WTC11 (cell line): ENCODE measurements at regions not wholly inside any gene's neighbourhood (a gene's known extent, or its start where the extent isn't known, plus 50 kb on each side); places are given as distances from the start of the nearest gene placed in this dataset.

Experiments used
- ATAC-seq: fragments of 200-7000 bp; cut with Tn5 transposase; 2 replicates; pipeline ENCODE4 v1.10.0; 2021; ENCODE audit warnings: mild to moderate bottlenecking, moderate library complexity
- CTCF ChIA-PET: fragments of 300-600 bp; sonication (Branson Sonifier 250); formaldehyde crosslinking; loops from one replicate; lab custom pipeline; 2021; ENCODE audit warnings: antibody characterized with exemption; lab: Charles Lee
- POLR2A ChIA-PET: fragments of 350-600 bp; sonication (Branson Sonifier 250); formaldehyde crosslinking; loops from one replicate; lab custom pipeline; 2021; ENCODE audit warnings: antibody characterized with exemption; lab: Charles Lee
- DNase-seq: peaks from one replicate; pipeline ENCODE4 v3.0.0; 2021; ENCODE audit warnings: low spot score
- H3K27ac Mint-ChIP-seq: 2 replicates; pipeline ENCODE4 v1.8.0; 2021; ENCODE audit warnings: mixed read lengths
- H3K27me3 Mint-ChIP-seq: 2 replicates; pipeline ENCODE4 v1.8.0; 2021; ENCODE audit warnings: low read depth, mild to moderate bottlenecking, moderate library complexity, mixed read lengths
- H3K36me3 Mint-ChIP-seq: 2 replicates; pipeline ENCODE4 v1.8.0; 2021; ENCODE audit warnings: mixed read lengths
- H3K4me1 Mint-ChIP-seq: 2 replicates; pipeline ENCODE4 v1.8.0; 2022; ENCODE audit warnings: mixed read lengths
- H3K4me3 Mint-ChIP-seq: 2 replicates; pipeline ENCODE4 v1.8.0; 2021; ENCODE audit warnings: mild to moderate bottlenecking, moderate library complexity, mixed read lengths
- H3K9me3 Mint-ChIP-seq: 2 replicates; pipeline ENCODE4 v1.8.0; 2021; ENCODE audit warnings: mixed read lengths
- CTCF ChIP-seq: fragments of 200-600 bp; IDR thresholded peaks from 2 replicates; pipeline ENCODE4 v1.8.0; 2022; ENCODE audit warnings: antibody characterized with exemption
- GRHL2 ChIP-seq: fragments of 250-450 bp; sonication (Bioruptor Pico); IDR thresholded peaks from 2 replicates; pipeline ENCODE4 v1.8.0; 2022; ENCODE audit warnings: mild to moderate bottlenecking, moderate library complexity; ENCODE audit not compliant: insufficient replicate concordance, severe bottlenecking
- HMGXB4 ChIP-seq: sonication (generic); formaldehyde crosslinking; IDR thresholded peaks from 2 replicates; pipeline ENCODE4 v1.8.1; 2023; ENCODE audit warnings: mild to moderate bottlenecking, moderate library complexity, missing genetic modification reagents
- NR2C2 ChIP-seq: sonication (generic); formaldehyde crosslinking; IDR thresholded peaks from 2 replicates; pipeline ENCODE4 v1.8.0; 2022; ENCODE audit warnings: mild to moderate bottlenecking, missing genetic modification reagents
- NR3C1 ChIP-seq: sonication (generic); formaldehyde crosslinking; conservative IDR thresholded peaks from 2 replicates; pipeline ENCODE4 v1.8.1; 2023; ENCODE audit warnings: low read depth, mild to moderate bottlenecking, missing genetic modification reagents
- PRDM15 ChIP-seq: sonication (generic); formaldehyde crosslinking; IDR thresholded peaks from 2 replicates; pipeline ENCODE4 v1.8.0; 2022; ENCODE audit warnings: missing genetic modification reagents
- RORB ChIP-seq: fragments of 250-450 bp; sonication (Bioruptor Pico); IDR thresholded peaks from 2 replicates; pipeline ENCODE4 v1.9.0; 2021; ENCODE audit warnings: mild to moderate bottlenecking
- SMAD4 ChIP-seq: sonication (generic); formaldehyde crosslinking; IDR thresholded peaks from 2 replicates; pipeline ENCODE4 v1.8.0; 2022; ENCODE audit warnings: mild to moderate bottlenecking, missing genetic modification reagents
- ZNF121 ChIP-seq: sonication (generic); formaldehyde crosslinking; IDR thresholded peaks from 2 replicates; pipeline ENCODE4 v1.8.0; 2023; ENCODE audit warnings: missing genetic modification reagents
- ZNF317 ChIP-seq: sonication (generic); formaldehyde crosslinking; IDR thresholded peaks from 2 replicates; pipeline ENCODE4 v1.8.1; 2023; ENCODE audit warnings: low read depth, mild to moderate bottlenecking, moderate library complexity, missing genetic modification reagents, borderline replicate concordance
- ZNF396 ChIP-seq: fragments of 250-450 bp; sonication (Bioruptor Pico); IDR thresholded peaks from 2 replicates; pipeline ENCODE4 v1.8.0; 2021; ENCODE audit warnings: mild to moderate bottlenecking, moderate library complexity, borderline replicate concordance
- ZNF425 ChIP-seq: fragments of 250-450 bp; sonication (Bioruptor Pico); conservative IDR thresholded peaks from 2 replicates; pipeline ENCODE4 v1.9.0; 2021; ENCODE audit warnings: mild to moderate bottlenecking
- ZNF512 ChIP-seq: sonication (generic); formaldehyde crosslinking; IDR thresholded peaks from 2 replicates; pipeline ENCODE4 v1.8.1; 2022; ENCODE audit warnings: missing genetic modification reagents, borderline replicate concordance
- ZSCAN18 ChIP-seq: fragments of 250-450 bp; sonication (Bioruptor Pico); IDR thresholded peaks from 2 replicates; pipeline ENCODE4 v2.1.2; 2022; ENCODE audit warnings: mild to moderate bottlenecking, moderate library complexity

- Mint-ChIP-seq H3K4me3 (no peak overlapping the region), H3K27me3 (no peaks in the 10 kb centered on the region), H3K4me1 (peaks cover 34% of the 10 kb centered on the region), H3K36me3 (no peaks in the 10 kb centered on the region), H3K9me3 (peaks cover 14% of the 10 kb centered on the region), H3K27ac (no peak overlapping the region)
- ATAC-seq (peak; percentile 99), DNase-seq (no peak)
- ChIA-PET CTCF (interaction anchor here (0.5 to 1.1 kb wide), 12 partner anchors 9 to 1760 kb away, joined by 3 to 6 read pairs (median 4); no protein-coding TSS in a partner anchor), POLR2A (no interaction called here)
- TF ChIP-seq ZNF512 (CRISPR knock-in tag) (no peak), ZNF396 (CRISPR knock-in tag) (no peak), HMGXB4 (CRISPR knock-in tag) (no peak), ZNF121 (CRISPR knock-in tag) (peak; percentile 73), CTCF (peak; percentile 31; the same call in 1 of the 2 replicates)
These were observed 704.9 kb upstream of the PABPC4L start for GRCh38 chr4:134906404-134907023.

GRCh38 chr4:134905061-134905460 lies 703.5 kb upstream of the PABPC4L start:
- Mint-ChIP-seq H3K4me3 (no peak overlapping the region), H3K4me1 (peaks cover 19% of the 10 kb centered on the region), H3K27ac (no peak overlapping the region), H3K9me3 (peaks cover 17% of the 10 kb centered on the region), H3K27me3 (no peaks in the 10 kb centered on the region), H3K36me3 (no peaks in the 10 kb centered on the region)
- DNase-seq (no peak), ATAC-seq (peak; percentile 38; the same call in 1 of the 2 replicates)
- ChIA-PET CTCF (interaction anchor here (0.7 kb wide), 1 partner anchor 31 kb away, joined by 3 read pairs; no protein-coding TSS in a partner anchor), POLR2A (no interaction called here)
- TF ChIP-seq PRDM15 (CRISPR knock-in tag) (no peak), RORB (CRISPR knock-in tag) (no peak), SMAD4 (CRISPR knock-in tag) (no peak), ZNF425 (no peak), ZSCAN18 (CRISPR knock-in tag) (no peak), GRHL2 (CRISPR knock-in tag) (no peak), NR3C1 (CRISPR knock-in tag) (no peak), NR2C2 (CRISPR knock-in tag) (no peak), ZNF317 (CRISPR knock-in tag) (no peak)
